ENCODE measurements at regions not wholly inside any gene's neighbourhood (a gene's known extent, or its start where the extent isn't known, plus 50 kb on each side); places are given as distances from the start of the nearest gene placed in this dataset.
"Not testable (repeated sequence)": the region's sequence is repeated elsewhere in the genome, so short reads cannot be mapped to it uniquely, and the experiment has no call there.

GRCh38 chrX:28189011-28189410 lies 207.8 kb upstream of the DCAF8L1 start:
- no peak for DNase-seq (ENCODE audit: low read depth in 2 of 2)

GRCh38 chrX:28188526-28188925 lies 207.3 kb upstream of the DCAF8L1 start:
- no peak for DNase-seq (ENCODE audit: low read depth in 2 of 2)

GRCh38 chrX:28180096-28180495 lies 198.8 kb upstream of the DCAF8L1 start:
- DNase-seq (ENCODE audit: low read depth in 2 of 2), result no peak

- DNase-seq (ENCODE audit: low read depth in 2 of 2), result no peak
Measured at GRCh38 chrX:28178206-28178605, 197.0 kb upstream of the DCAF8L1 start.

GRCh38 chrX:28177202-28177601 lies 196.0 kb upstream of the DCAF8L1 start:
- peak in 1 of 2 donors; percentile 0 for DNase-seq (ENCODE audit: low read depth in 2 of 2)

GRCh38 chrX:28170713-28171112 lies 189.5 kb upstream of the DCAF8L1 start:
- DNase-seq (ENCODE audit: low read depth in 2 of 2), result no peak

GRCh38 chrX:28158019-28158777 lies 176.9 kb upstream of the DCAF8L1 start:
- DNase-seq (ENCODE audit: low read depth in 2 of 2), result no peak

GRCh38 chrX:28152263-28152662 lies 171.0 kb upstream of the DCAF8L1 start:
- not testable (repeated sequence) for DNase-seq (ENCODE audit: low read depth in 2 of 2)

- no peak for DNase-seq (ENCODE audit: low read depth in 2 of 2)
Measured at GRCh38 chrX:28135378-28136047, 154.3 kb upstream of the DCAF8L1 start.

- no peak for DNase-seq (ENCODE audit: low read depth in 2 of 2)
Measured at GRCh38 chrX:28133763-28134162, 152.5 kb upstream of the DCAF8L1 start.

- DNase-seq (ENCODE audit: low read depth in 2 of 2), result no peak
Measured at GRCh38 chrX:28127662-28128061, 146.4 kb upstream of the DCAF8L1 start.

GRCh38 chrX:28126886-28127285 lies 145.6 kb upstream of the DCAF8L1 start:
- DNase-seq (ENCODE audit: low read depth in 2 of 2), result no peak

- DNase-seq (ENCODE audit: low read depth in 2 of 2), result no peak
Measured at GRCh38 chrX:28124416-28124815, 143.2 kb upstream of the DCAF8L1 start.

- DNase-seq (ENCODE audit: low read depth in 2 of 2), result not testable (repeated sequence)
Measured at GRCh38 chrX:28120580-28121245, 139.5 kb upstream of the DCAF8L1 start.

- DNase-seq (ENCODE audit: low read depth in 2 of 2), result no peak
Measured at GRCh38 chrX:28120072-28120471, 138.8 kb upstream of the DCAF8L1 start.

GRCh38 chrX:28108186-28108945 lies 127.1 kb upstream of the DCAF8L1 start:
- no peak for DNase-seq (ENCODE audit: low read depth in 2 of 2)

GRCh38 chrX:28099166-28099565 lies 117.9 kb upstream of the DCAF8L1 start:
- DNase-seq (ENCODE audit: low read depth in 2 of 2), result no peak

- no peak for DNase-seq (ENCODE audit: low read depth in 2 of 2)
Measured at GRCh38 chrX:28085653-28086052, 104.4 kb upstream of the DCAF8L1 start.

GRCh38 chrX:28058901-28059300 lies 77.7 kb upstream of the DCAF8L1 start:
- no peak for DNase-seq (ENCODE audit: low read depth in 2 of 2)

- no peak for DNase-seq (ENCODE audit: low read depth in 2 of 2)
Measured at GRCh38 chrX:28042826-28043564, 61.7 kb upstream of the DCAF8L1 start.

- DNase-seq (ENCODE audit: low read depth in 2 of 2), result no peak
Measured at GRCh38 chrX:28042260-28042659, 61.0 kb upstream of the DCAF8L1 start.
